ENCODE measurements at regions not wholly inside any gene's neighbourhood (a gene's known extent, or its start where the extent isn't known, plus 50 kb on each side); places are given as distances from the start of the nearest gene placed in this dataset.

DNA sequence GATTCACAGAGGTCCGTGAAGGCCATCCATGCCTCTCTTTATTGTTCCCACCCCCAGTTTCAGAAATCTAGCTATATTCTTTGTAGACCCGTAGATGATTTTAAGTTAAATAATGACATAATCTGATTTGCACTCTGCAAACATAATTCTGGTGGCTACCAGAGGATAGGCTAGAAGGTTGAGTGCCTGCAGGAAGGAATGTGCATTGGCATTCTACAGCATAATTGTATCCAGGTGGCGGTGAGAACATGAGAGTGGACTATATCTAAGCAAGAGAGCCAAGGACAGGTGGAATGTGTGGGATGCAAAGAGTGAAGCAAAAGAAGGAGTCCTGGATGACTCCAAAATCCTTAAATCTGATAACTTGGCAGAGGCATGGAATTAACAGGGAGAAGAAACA, 298.5 kb upstream of the MME start:
- TF ChIP-seq, protein P1, sequence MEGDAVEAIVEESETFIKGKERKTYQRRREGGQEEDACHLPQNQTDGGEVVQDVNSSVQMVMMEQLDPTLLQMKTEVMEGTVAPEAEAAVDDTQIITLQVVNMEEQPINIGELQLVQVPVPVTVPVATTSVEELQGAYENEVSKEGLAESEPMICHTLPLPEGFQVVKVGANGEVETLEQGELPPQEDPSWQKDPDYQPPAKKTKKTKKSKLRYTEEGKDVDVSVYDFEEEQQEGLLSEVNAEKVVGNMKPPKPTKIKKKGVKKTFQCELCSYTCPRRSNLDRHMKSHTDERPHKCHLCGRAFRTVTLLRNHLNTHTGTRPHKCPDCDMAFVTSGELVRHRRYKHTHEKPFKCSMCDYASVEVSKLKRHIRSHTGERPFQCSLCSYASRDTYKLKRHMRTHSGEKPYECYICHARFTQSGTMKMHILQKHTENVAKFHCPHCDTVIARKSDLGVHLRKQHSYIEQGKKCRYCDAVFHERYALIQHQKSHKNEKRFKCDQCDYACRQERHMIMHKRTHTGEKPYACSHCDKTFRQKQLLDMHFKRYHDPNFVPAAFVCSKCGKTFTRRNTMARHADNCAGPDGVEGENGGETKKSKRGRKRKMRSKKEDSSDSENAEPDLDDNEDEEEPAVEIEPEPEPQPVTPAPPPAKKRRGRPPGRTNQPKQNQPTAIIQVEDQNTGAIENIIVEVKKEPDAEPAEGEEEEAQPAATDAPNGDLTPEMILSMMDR (IDR thresholded peaks at IDR 0.05) = no peak
- TF ChIP-seq JUN (CRISPR knock-in tag; IDR thresholded peaks at IDR 0.05) = no peak
- TF ChIP-seq ATF6 (CRISPR knock-in tag; IDR thresholded peaks at IDR 0.05) = no peak
- TF ChIP-seq ZNF219 (CRISPR knock-in tag; IDR thresholded peaks at IDR 0.05; ENCODE audit: borderline replicate concordance) = no peak
- no peak for TF ChIP-seq RELA (CRISPR knock-in tag; IDR thresholded peaks at IDR 0.05; ENCODE audit: borderline replicate concordance)
- TF ChIP-seq, protein P2, sequence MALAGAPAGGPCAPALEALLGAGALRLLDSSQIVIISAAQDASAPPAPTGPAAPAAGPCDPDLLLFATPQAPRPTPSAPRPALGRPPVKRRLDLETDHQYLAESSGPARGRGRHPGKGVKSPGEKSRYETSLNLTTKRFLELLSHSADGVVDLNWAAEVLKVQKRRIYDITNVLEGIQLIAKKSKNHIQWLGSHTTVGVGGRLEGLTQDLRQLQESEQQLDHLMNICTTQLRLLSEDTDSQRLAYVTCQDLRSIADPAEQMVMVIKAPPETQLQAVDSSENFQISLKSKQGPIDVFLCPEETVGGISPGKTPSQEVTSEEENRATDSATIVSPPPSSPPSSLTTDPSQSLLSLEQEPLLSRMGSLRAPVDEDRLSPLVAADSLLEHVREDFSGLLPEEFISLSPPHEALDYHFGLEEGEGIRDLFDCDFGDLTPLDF (CRISPR knock-in tag; IDR thresholded peaks at IDR 0.05) = no peak
- TF ChIP-seq, protein P3, sequence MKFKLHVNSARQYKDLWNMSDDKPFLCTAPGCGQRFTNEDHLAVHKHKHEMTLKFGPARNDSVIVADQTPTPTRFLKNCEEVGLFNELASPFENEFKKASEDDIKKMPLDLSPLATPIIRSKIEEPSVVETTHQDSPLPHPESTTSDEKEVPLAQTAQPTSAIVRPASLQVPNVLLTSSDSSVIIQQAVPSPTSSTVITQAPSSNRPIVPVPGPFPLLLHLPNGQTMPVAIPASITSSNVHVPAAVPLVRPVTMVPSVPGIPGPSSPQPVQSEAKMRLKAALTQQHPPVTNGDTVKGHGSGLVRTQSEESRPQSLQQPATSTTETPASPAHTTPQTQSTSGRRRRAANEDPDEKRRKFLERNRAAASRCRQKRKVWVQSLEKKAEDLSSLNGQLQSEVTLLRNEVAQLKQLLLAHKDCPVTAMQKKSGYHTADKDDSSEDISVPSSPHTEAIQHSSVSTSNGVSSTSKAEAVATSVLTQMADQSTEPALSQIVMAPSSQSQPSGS (CRISPR knock-in tag; IDR thresholded peaks at IDR 0.05; ENCODE audit: borderline replicate concordance, low read depth) = no peak
- TF ChIP-seq, protein P4, sequence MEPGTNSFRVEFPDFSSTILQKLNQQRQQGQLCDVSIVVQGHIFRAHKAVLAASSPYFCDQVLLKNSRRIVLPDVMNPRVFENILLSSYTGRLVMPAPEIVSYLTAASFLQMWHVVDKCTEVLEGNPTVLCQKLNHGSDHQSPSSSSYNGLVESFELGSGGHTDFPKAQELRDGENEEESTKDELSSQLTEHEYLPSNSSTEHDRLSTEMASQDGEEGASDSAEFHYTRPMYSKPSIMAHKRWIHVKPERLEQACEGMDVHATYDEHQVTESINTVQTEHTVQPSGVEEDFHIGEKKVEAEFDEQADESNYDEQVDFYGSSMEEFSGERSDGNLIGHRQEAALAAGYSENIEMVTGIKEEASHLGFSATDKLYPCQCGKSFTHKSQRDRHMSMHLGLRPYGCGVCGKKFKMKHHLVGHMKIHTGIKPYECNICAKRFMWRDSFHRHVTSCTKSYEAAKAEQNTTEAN (CRISPR knock-in tag; IDR thresholded peaks at IDR 0.05) = no peak
- TF ChIP-seq CREB1 (CRISPR knock-in tag; IDR thresholded peaks at IDR 0.05) = no peak
- TF ChIP-seq USF1 (CRISPR knock-in tag; IDR thresholded peaks at IDR 0.05) = no peak
- TF ChIP-seq ETV6 (CRISPR knock-in tag; IDR thresholded peaks at IDR 0.05) = no peak
- TF ChIP-seq TEAD1 (CRISPR knock-in tag; IDR thresholded peaks at IDR 0.05) = no peak
- no peak for TF ChIP-seq NR1H2 (CRISPR knock-in tag; IDR thresholded peaks at IDR 0.05)
- no peak for TF ChIP-seq PRRX2 (CRISPR knock-in tag; IDR thresholded peaks at IDR 0.05)

Data from WTC11 (cell line).